Endothelial cell (in vitro differentiated cells): ENCODE measurements at regions not wholly inside any gene's neighbourhood (a gene's known extent, or its start where the extent isn't known, plus 50 kb on each side); places are given as distances from the start of the nearest gene placed in this dataset.

Experiments
- DNase-seq: peaks from one replicate; pipeline ENCODE4 v3.0.0; 2021; ENCODE audit warnings: low spot score
- H3K27ac Mint-ChIP-seq: one replicate; pipeline ENCODE4 v1.8.0; 2021; ENCODE audit warnings: mixed read lengths, inconsistent platforms; ENCODE audit not compliant: unreplicated experiment
- H3K27me3 Mint-ChIP-seq: one replicate; pipeline ENCODE4 v1.8.0; 2021; ENCODE audit warnings: mild to moderate bottlenecking, moderate library complexity, mixed read lengths, inconsistent platforms; ENCODE audit not compliant: unreplicated experiment
- H3K36me3 Mint-ChIP-seq: one replicate; pipeline ENCODE4 v1.8.0; 2021; ENCODE audit warnings: mild to moderate bottlenecking, low read depth, mixed read lengths, inconsistent platforms; ENCODE audit not compliant: unreplicated experiment
- H3K4me1 Mint-ChIP-seq: one replicate; pipeline ENCODE4 v1.8.0; 2021; ENCODE audit warnings: mild to moderate bottlenecking, mixed read lengths, inconsistent platforms; ENCODE audit not compliant: unreplicated experiment
- H3K4me3 Mint-ChIP-seq: one replicate; pipeline ENCODE4 v1.8.0; 2021; ENCODE audit warnings: mild to moderate bottlenecking, mixed read lengths, inconsistent platforms; ENCODE audit not compliant: unreplicated experiment
- H3K9me3 Mint-ChIP-seq: one replicate; pipeline ENCODE4 v1.8.0; 2021; ENCODE audit warnings: mixed read lengths, inconsistent platforms; ENCODE audit not compliant: unreplicated experiment
- TF ChIP-seq, protein P1 (sequence below): fragments of 200-600 bp; sonication (generic); IDR thresholded peaks from one replicate; pipeline ENCODE4 v1.5.0; 2021; ENCODE audit warnings: antibody characterized with exemption; ENCODE audit not compliant: unreplicated experiment

DNA sequence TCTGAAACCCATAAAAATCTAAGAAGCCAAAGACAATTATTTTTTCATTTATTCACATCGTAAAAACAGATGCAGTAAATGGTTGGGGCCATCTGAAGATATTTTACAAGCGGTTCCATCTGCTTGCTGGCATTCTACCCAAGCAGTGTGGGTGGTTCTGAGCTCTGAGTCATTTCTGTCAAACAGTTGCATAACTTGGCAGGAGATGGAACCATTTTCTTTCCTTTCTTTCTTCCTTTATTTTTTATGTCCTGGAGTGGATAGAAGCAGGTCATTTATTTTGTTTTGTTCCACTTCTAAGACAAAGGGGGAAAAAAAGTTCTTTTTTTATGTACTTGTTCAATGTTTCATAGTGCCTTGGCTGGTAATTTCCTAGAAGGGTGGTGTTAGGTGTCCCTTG, 1151.9 kb upstream of the GOT2 start:
- Mint-ChIP-seq H3K4me1 (no peaks in the 10 kb centered on the region), H3K4me3 (no peak overlapping the region), H3K27ac (no peak overlapping the region), H3K27me3 (no peaks in the 10 kb centered on the region), H3K9me3 (no peaks in the 10 kb centered on the region), H3K36me3 (no peaks in the 10 kb centered on the region)
- DNase-seq = no peak
- TF ChIP-seq, protein P1, sequence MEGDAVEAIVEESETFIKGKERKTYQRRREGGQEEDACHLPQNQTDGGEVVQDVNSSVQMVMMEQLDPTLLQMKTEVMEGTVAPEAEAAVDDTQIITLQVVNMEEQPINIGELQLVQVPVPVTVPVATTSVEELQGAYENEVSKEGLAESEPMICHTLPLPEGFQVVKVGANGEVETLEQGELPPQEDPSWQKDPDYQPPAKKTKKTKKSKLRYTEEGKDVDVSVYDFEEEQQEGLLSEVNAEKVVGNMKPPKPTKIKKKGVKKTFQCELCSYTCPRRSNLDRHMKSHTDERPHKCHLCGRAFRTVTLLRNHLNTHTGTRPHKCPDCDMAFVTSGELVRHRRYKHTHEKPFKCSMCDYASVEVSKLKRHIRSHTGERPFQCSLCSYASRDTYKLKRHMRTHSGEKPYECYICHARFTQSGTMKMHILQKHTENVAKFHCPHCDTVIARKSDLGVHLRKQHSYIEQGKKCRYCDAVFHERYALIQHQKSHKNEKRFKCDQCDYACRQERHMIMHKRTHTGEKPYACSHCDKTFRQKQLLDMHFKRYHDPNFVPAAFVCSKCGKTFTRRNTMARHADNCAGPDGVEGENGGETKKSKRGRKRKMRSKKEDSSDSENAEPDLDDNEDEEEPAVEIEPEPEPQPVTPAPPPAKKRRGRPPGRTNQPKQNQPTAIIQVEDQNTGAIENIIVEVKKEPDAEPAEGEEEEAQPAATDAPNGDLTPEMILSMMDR = no peak

DNA sequence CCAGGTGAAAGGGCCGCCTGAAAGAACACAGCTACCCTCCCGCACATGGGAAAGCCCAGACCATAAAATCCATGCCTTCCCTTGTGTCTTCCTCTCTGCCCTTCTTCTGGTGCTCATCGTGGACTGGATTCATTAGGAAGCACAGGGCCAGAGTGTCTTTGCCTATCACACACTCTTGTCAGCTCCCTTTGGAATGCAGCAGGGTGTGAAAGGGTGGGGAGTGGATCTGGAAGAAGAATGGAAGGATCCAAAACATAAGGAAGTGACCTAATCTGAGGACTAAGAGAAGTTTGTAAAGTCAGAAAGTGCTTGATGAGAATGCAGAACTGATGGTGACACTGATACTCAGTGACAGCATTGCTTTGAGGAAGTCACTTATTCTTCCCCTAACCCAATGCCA, 1147.3 kb upstream of the GOT2 start:
- Mint-ChIP-seq H3K27ac (no peak overlapping the region), H3K9me3 (no peaks in the 10 kb centered on the region), H3K36me3 (no peaks in the 10 kb centered on the region), H3K4me3 (no peak overlapping the region), H3K4me1 (no peaks in the 10 kb centered on the region), H3K27me3 (no peaks in the 10 kb centered on the region)
- DNase-seq = no peak
- TF ChIP-seq, protein P1 = no peak

DNA sequence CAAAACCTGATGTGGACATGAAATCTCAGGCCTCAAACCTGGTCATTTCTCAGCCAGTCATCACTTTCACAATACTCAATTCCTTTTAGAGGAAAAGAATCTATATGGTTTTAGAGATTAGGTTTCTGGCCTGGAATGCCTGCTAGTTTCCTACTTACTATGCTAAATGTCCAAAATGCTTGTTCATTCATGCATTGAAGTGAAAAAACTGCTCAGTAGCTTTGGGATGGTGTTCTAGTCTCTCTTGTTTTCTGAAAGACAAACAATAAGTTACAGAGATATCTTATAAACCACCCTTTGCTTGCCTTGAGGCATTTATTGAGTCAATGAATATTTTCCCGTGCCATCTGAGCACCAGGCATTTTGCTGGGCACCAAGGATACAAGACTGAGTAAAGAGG, 1146.5 kb upstream of the GOT2 start:
- DNase-seq = no peak
- H3K9me3 Mint-ChIP-seq = no peaks in the 10 kb centered on the region
- TF ChIP-seq, protein P1 = no peak

DNA sequence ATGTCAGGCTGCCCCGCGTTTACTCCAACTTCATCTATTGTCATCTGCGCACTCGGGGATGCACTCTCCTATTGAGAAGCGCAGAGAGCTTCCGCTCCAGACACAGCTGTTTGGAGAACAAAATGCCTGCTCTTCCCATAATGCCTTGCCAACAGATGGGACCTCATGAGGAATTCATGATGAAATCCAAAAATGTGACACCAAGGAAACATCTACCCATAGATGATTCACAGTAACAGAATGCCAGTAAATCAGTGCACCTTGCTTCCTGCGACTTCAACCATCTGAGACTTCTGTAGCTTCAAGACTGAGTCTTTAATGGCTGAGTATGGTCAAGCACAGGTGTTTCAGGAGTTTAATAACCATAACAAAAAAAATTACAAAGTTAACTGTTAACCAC, 1144.9 kb upstream of the GOT2 start:
- DNase-seq = no peak
- TF ChIP-seq, protein P1 = no peak
- no peaks in the 10 kb centered on the region for H3K4me1 Mint-ChIP-seq
- H3K27ac Mint-ChIP-seq = no peak overlapping the region
- no peak overlapping the region for H3K4me3 Mint-ChIP-seq
- no peaks in the 10 kb centered on the region for H3K36me3 Mint-ChIP-seq
- no peaks in the 10 kb centered on the region for H3K27me3 Mint-ChIP-seq
- H3K9me3 Mint-ChIP-seq = no peaks in the 10 kb centered on the region

More for the DNA sequence above, 1146.5 kb upstream of the GOT2 start:
- H3K27ac Mint-ChIP-seq = no peak overlapping the region
- H3K27me3 Mint-ChIP-seq = no peaks in the 10 kb centered on the region
- no peaks in the 10 kb centered on the region for H3K36me3 Mint-ChIP-seq
- H3K4me1 Mint-ChIP-seq = no peaks in the 10 kb centered on the region
- no peak overlapping the region for H3K4me3 Mint-ChIP-seq

DNA sequence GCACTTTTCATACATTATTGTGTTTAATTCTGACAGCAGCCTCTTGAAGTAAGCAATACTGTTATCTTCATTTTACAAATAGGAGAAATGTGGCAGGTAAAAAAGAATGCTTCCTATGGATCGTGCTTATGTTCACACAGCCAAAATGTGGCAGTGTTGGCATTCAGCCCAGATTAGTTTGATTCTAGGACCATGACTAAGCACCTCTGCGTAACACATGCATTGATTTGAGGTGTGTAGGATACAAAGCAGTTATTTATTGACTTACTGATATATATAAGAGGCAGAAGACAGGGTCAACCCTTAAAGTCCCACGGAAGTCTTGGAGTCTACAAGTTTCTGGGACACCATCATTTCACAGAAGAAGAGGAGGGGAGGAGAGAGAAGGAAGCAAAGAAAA, 1144.4 kb upstream of the GOT2 start:
- TF ChIP-seq, protein P1 = no peak
- H3K4me1 Mint-ChIP-seq = no peaks in the 10 kb centered on the region
- H3K4me3 Mint-ChIP-seq = no peak overlapping the region
- no peaks in the 10 kb centered on the region for H3K36me3 Mint-ChIP-seq
- no peak for DNase-seq
- H3K9me3 Mint-ChIP-seq = no peaks in the 10 kb centered on the region
- H3K27me3 Mint-ChIP-seq = no peaks in the 10 kb centered on the region
- no peak overlapping the region for H3K27ac Mint-ChIP-seq
